HG03575 (cell line): ENCODE measurements at regions not wholly inside any gene's neighbourhood (a gene's known extent, or its start where the extent isn't known, plus 50 kb on each side); places are given as distances from the start of the nearest gene placed in this dataset.
"Not testable (repeated sequence)": the region's sequence is repeated elsewhere in the genome, so short reads cannot be mapped to it uniquely, and the experiment has no call there.

Experiments used
- ATAC-seq: cut with Tn5 transposase; IDR thresholded peaks from one replicate; pipeline ENCODE4 v1.9.1; 2021; ENCODE audit not compliant: unreplicated experiment, insufficient number of reproducible peaks, low FRiP score; ENCODE audit errors: extremely low read depth

- ATAC-seq: no peak
Measured at GRCh38 chr1:234825498-234826165, 215.7 kb upstream of the IRF2BP2 start.

- not testable (repeated sequence) for ATAC-seq
Measured at GRCh38 chr1:234824836-234825235, 214.9 kb upstream of the IRF2BP2 start.

GRCh38 chr1:234823191-234824176 is 213.5 kb upstream of the IRF2BP2 start:
- ATAC-seq: no peak

- ATAC-seq: no peak
Measured at GRCh38 chr1:234821840-234822239, 211.9 kb upstream of the IRF2BP2 start.

- ATAC-seq: no peak
Measured at GRCh38 chr1:234820597-234820996, 210.6 kb upstream of the IRF2BP2 start.

GRCh38 chr1:234819845-234820244 is 209.9 kb upstream of the IRF2BP2 start:
- ATAC-seq: not testable (repeated sequence)

GRCh38 chr1:234818040-234818387 is 208.0 kb upstream of the IRF2BP2 start:
- ATAC-seq: not testable (repeated sequence)

DNA sequence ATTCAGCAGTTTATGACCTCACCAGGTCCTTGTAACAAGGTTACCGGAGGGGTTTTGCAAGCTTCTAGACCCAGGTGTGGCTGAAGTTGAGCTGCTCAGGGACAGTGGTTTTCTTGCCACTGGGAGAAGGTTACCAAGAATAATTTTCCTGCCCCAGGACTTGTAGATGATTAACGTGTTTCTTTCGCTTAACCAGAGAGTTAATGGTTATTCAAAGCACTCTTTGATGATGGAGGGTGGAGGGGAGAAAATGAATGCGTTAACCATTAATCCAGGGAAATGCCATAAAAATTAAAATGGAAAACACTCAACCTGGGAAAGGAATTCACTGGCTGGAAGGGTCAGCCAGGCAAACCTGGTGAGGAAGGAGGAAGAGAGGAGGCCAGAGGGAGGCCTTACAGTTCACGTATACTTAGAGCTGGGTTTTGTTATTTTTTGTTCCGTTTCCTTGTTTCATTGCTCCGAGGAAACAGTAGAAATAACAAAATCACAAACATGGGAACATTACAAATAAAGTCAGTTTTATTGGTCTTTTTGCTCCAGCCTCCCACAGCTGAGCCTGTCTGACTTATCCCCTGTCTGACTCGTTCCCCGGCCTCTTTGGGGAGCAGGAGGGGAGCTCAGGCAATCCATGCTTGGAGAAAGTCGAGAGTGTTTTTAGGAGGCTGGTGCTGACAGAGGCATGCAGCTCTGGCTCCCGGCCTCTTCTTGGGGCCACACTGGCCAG is 207.5 kb upstream of the IRF2BP2 start:
- not testable (repeated sequence) for ATAC-seq

DNA sequence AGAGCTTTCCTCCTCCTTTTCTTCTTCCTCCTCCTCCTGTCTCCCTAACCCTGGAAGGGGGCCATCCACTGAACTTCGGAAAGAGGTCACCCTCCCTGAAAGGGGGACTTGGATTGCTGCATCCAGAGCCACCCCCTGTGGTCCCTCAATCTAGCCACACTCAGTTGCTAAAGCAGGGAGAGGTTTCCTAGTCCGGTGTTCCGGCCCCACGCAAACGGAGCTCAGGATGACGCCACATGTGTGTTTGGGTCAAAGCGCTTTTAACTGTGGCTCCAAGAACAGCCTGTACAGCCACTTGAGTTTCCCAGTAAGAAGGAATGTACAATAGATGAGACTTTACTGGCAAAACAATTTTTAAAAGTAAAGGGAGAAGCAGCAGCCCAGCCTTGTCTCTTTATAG is 206.9 kb upstream of the IRF2BP2 start:
- not testable (repeated sequence) for ATAC-seq

DNA sequence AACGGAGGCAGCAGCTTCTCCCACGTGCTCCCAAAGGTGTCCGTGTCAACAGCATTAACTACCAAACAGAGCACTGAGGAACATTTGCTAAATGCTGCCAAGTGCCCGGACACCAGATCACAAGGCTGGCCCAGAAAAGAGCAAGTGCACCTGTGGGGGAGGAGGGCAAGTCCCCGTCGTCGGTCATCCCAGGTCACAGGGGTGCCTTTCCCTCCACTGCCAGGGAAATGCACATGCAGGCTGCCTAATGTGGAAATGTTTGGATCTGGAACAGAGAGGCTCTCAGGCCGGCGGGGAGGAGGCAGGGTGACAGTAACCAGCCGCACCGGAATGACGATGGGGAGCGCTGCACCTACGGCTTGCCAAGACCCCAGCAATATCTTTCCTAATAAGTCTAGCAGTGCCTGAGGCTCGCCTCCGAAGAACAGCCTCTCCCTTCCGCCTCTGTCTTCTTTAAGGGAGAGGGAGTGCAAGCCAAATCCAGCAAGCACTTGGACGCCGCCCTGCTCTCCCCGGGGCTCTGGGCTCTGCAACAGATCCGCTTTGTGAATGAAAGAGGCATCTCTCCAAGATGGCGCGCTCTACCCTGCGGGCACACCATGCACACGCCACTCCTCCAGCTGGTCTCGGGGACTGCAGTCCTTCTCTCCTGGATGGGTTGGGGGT is 206.3 kb upstream of the IRF2BP2 start:
- not testable (repeated sequence) for ATAC-seq

- ATAC-seq: not testable (repeated sequence)
Measured at GRCh38 chr1:234815295-234815815, 205.4 kb upstream of the IRF2BP2 start.

- ATAC-seq: not testable (repeated sequence)
Measured at GRCh38 chr1:234814235-234814634, 204.3 kb upstream of the IRF2BP2 start.

DNA sequence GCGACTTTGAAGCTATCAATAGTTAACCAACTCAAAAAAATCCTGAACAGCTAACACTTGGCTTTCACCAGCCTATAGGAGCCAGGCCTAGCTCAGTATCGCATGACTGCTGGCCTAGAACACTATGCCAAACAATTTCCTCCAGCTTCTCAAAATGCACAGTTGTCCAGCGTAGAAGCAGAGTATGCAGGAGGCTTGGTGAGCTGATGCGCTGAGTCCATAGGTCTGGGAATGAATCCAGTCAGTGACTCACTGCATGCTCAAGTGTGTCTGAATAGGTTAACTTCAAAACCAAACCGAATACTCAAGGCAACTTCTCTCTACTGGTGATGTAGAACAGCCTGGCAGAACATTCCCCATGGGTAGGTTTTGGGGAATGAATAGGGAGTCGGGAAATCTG is 201.8 kb upstream of the IRF2BP2 start:
- not testable (repeated sequence) for ATAC-seq

DNA sequence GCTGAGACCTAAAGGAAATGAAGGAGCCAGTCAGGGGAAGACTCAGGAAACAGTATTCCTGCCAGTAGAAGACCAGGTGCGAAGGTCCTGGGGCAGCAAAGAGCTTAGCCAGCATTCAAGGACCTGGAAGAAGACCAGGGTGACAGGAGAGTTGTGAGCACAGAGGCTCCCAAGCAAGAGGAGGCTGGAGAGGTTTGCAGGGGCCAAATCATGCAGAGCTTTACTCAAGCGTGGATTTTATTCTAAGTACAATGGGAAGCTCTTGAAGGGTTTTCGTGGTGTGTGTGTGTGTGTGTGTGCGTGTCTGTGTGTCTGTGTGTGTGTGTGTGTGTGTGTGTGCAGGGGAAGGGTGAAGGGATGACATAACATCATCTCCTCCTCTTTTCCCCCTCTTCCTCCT is 200.7 kb upstream of the IRF2BP2 start:
- ATAC-seq: not testable (repeated sequence)

DNA sequence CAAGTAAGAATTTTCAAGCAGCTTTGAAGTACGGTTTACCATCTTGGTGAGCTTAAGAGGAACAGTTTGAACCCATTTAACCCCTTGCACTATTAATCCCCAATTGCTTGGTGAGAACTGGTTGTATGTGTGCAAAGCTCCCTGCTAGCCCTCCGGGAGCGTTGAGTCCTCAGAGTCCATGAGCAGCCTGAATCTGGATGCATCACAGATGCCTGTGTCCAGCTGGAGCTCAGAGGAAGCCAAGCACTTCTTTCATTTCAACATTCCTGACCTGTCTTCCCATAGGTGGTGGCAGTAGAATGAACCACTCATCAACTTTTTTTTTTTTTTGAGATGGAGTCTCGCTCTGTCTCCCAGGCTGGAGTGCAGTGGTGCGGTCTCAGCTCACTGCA is 199.9 kb upstream of the IRF2BP2 start:
- not testable (repeated sequence) for ATAC-seq

- not testable (repeated sequence) for ATAC-seq
Measured at GRCh38 chr1:234808943-234809853, 199.2 kb upstream of the IRF2BP2 start.

DNA sequence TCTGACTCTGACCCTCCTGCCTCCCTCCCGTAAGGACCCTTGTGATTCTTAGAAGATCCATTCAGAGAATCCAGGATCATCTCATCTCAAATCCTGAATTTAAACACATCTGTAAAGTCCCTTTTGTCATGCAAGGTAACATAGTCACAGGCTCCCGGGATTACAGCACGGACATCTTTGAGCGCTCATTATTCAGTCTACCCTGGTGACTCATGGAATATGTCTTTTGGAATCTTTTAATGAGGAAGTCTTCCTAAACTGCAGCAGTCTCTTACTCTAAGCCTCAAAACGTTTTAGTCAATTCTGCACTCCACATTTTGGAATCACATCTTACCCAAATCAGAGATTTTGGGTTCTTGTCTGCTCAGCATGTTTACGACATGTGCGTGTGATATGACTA is 198.5 kb upstream of the IRF2BP2 start:
- ATAC-seq: not testable (repeated sequence)

DNA sequence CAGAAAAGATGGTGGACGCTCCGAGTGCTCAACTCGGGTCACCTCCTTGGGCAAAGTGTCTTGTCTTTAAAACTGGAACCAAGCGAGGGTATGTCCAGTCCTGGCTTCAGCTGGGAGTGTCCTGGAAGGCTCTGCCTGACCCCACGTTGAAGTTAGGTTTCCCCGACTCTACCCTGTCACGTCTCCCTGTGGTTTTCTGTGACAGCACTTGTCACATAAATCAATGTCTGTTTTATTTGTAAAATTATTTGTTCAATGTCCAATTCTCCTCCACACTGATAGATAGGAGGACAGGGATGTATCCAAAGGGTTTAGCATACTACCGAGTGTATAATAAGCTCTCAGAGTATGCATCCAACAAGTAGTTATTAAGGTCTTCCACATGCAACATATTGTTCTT is 197.7 kb upstream of the IRF2BP2 start:
- not testable (repeated sequence) for ATAC-seq
